ENCODE measurements at regions not wholly inside any gene's neighbourhood (a gene's known extent, or its start where the extent isn't known, plus 50 kb on each side); places are given as distances from the start of the nearest gene placed in this dataset.

DNA sequence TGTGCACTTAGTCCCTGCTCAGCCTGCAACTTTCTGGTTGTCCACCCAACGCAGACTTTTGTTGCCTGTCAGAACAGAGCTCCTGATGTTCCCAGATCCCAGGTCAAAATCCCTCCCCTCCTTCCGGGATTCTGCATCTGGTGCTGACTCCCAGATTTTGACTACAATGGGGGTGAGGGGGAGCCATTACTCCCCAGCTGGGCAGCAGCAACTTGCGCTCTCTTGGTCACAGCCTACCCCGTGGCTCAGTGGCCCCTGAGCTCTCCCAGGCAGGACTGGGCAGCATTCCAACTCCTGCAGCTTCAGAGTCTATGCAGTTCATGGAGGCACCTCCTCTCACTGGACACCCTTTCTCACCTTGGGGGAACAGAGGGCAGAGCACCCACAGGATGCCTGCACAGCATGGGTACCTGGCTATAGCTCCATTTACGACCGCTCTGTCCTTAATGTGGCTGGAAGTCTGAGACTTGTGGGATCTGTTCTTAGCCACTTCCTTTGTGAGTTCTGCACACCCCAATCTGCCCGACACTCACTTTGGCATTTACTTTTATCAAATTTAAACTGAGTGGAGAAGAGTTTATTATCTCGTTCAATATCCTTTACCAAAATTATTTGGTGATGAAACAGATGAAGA is 545.5 kb upstream of the MGMT start:
- DNase-seq (ENCODE audit: low spot score): no peak
- TF ChIP-seq, protein P1, sequence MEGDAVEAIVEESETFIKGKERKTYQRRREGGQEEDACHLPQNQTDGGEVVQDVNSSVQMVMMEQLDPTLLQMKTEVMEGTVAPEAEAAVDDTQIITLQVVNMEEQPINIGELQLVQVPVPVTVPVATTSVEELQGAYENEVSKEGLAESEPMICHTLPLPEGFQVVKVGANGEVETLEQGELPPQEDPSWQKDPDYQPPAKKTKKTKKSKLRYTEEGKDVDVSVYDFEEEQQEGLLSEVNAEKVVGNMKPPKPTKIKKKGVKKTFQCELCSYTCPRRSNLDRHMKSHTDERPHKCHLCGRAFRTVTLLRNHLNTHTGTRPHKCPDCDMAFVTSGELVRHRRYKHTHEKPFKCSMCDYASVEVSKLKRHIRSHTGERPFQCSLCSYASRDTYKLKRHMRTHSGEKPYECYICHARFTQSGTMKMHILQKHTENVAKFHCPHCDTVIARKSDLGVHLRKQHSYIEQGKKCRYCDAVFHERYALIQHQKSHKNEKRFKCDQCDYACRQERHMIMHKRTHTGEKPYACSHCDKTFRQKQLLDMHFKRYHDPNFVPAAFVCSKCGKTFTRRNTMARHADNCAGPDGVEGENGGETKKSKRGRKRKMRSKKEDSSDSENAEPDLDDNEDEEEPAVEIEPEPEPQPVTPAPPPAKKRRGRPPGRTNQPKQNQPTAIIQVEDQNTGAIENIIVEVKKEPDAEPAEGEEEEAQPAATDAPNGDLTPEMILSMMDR (IDR thresholded peaks at IDR 0.05; ENCODE audit: extremely low read depth, insufficient read depth, missing control alignments): no peak
- in situ Hi-C loops (cut with MboI; ENCODE audit: low pct_unique_long_range_greater_than_20kb, low sequenced_read_pairs, unreplicated experiment): no loop called here

DNA sequence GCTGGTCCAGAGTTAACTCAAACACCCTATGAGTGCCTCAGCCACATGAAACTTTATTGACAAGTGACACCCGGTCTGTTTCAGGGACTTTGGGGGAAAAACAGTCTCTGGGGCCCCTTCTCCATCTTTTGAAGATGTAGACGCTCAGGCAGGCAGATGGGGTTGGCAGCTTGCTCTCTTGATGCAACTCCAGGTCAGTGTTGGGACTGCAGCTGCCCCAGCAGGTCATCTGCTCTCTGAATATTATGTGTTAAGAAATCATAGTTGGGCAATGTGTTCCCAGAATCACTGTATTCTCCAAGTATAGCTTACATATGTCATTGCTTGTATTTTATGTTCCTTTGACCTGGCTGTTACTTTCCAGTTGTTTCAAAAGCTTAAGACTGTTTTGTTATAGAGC is 544.9 kb upstream of the MGMT start:
- in situ Hi-C loops (cut with MboI; ENCODE audit: low pct_unique_long_range_greater_than_20kb, low sequenced_read_pairs, unreplicated experiment): no loop called here
- TF ChIP-seq, protein P1 (IDR thresholded peaks at IDR 0.05; ENCODE audit: extremely low read depth, insufficient read depth, missing control alignments): no peak
- no peak for DNase-seq (ENCODE audit: low spot score)

DNA sequence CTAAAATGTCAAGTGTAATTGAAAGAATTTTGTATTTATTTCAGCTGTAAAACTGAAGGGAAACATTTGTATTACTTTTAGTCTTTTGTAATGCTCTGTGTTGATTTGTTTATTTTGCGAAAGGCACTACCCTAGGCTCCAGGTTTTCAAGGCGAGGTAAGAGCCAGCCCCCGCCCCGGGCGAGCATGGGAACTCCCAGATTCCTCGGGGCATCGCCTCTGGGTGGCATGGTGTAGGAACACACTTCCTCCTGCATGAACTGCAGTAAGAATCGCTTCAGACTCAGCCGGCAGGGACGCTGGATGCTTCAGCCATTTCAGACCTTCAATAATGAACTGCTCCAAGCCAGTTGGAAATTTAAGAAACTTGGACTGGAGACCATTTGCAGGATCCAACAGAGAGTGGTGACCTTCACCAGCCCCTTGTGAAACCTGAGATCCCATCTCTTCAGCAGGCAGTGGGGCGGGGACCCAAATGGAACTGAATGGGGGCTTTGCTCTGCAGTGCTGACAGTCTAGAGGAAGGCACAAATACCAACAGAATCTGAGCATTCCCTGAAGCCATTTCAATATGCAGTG is 544.3 kb upstream of the MGMT start:
- DNase-seq (ENCODE audit: low spot score): no peak
- in situ Hi-C loops (cut with MboI; ENCODE audit: low pct_unique_long_range_greater_than_20kb, low sequenced_read_pairs, unreplicated experiment): no loop called here
- TF ChIP-seq, protein P1 (IDR thresholded peaks at IDR 0.05; ENCODE audit: extremely low read depth, insufficient read depth, missing control alignments): no peak

DNA sequence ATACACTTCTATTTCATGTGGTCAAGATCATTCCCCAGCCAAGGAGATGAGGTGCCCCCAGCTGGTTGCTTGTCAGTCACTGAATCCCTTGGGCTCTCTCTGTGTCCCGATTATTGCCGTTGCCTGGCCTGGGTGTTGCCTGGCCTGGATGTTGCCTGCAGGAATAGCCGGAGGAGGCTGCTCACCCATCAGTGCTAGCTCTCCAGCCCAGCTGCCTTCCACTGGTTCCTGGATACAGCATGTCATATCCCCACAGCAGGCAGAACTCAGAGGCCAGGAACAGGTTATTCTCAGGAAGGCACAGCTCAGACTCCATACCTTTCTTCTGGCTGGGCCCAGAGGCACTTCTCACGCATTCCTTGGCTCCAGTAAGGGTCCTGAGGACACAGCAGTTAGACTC is 542.1 kb upstream of the MGMT start:
- no peak for DNase-seq (ENCODE audit: low spot score)
- in situ Hi-C loops (cut with MboI; ENCODE audit: low pct_unique_long_range_greater_than_20kb, low sequenced_read_pairs, unreplicated experiment): no loop called here
- TF ChIP-seq, protein P1 (IDR thresholded peaks at IDR 0.05; ENCODE audit: extremely low read depth, insufficient read depth, missing control alignments): no peak

DNA sequence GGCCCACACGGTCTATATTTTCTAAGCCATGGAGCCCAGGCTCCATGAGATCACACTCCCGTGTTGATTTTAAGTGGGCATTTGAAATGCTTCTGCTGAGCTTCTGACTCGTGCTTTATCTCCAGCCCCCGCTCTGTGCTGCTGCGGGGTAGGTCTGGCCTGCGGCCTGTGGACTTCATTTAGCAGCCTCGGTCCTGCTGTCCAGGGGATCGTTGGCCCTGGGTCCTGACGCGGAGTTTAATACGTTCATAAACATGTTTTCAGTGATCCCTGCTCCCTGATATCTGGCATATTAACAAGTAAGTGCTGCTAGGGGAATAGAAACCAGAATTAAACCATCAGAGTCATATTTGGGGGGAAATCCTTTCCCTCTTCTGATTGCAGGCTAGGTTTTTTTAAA is 540.3 kb upstream of the MGMT start:
- TF ChIP-seq, protein P1 (IDR thresholded peaks at IDR 0.05; ENCODE audit: extremely low read depth, insufficient read depth, missing control alignments): no peak
- in situ Hi-C loops (cut with MboI; ENCODE audit: low pct_unique_long_range_greater_than_20kb, low sequenced_read_pairs, unreplicated experiment): no loop called here
- DNase-seq (ENCODE audit: low spot score): no peak

DNA sequence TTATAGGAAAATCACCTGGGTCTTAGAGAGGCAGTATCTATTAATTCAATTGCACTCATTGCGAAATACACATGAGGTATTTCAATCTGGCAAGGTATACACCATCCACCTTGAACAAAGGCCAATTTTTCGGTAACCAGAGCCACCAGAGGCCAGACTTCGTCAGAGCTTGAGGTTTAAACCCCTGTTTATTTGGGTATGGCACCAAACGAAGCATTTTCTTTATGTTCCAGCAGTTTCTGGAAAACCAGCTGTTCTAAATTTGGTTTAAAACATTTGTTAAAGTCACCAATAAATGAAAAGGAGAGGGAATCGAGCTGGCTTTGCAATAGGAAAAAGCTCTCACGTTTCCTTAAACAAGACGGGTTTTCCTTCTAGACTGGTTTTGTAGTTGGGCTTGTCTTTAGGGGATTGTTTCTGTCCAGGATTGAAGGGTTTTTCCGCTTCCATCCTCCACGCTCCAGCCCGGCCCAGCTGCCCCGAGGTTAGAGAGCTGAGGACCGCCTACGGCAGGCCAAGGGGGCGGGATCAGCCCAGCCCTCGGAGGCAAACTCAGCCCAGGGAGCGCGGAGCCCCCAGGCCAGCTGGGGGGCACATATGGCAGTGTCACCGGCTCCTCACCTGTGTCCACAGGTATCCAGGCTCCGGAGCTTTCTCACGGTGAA is 539.4 kb upstream of the MGMT start:
- in situ Hi-C loops (cut with MboI; ENCODE audit: low pct_unique_long_range_greater_than_20kb, low sequenced_read_pairs, unreplicated experiment): no loop called here
- TF ChIP-seq, protein P1 (IDR thresholded peaks at IDR 0.05; ENCODE audit: extremely low read depth, insufficient read depth, missing control alignments): no peak
- DNase-seq (ENCODE audit: low spot score): no peak
